ENCODE measurements at regions not wholly inside any gene's neighbourhood (a gene's known extent, or its start where the extent isn't known, plus 50 kb on each side); places are given as distances from the start of the nearest gene placed in this dataset.

GRCh38 chr2:106956416-106956815 is 70.4 kb upstream of the ST6GAL2 start:
- TF ChIP-seq CTCF (IDR thresholded peaks at IDR 0.05) (no peak), POLR2A (IDR thresholded peaks at IDR 0.05) (no peak), POLR2AphosphoS5 (IDR thresholded peaks at IDR 0.05) (no peak)
